Neutrophil (primary cell): ENCODE measurements at regions not wholly inside any gene's neighbourhood (a gene's known extent, or its start where the extent isn't known, plus 50 kb on each side); places are given as distances from the start of the nearest gene placed in this dataset.

Experiments used
- H3K27ac ChIP-seq: fragments of 200-600 bp; sonication (generic); 2 replicates; pipeline ENCODE4 v1.5.1; 2016; ENCODE audit warnings: mild to moderate bottlenecking, moderate library complexity
- H3K27me3 ChIP-seq: fragments of 200-600 bp; sonication (generic); 2 replicates; pipeline ENCODE4 v1.6.0; 2016; ENCODE audit warnings: mild to moderate bottlenecking
- H3K36me3 ChIP-seq: fragments of 200-600 bp; sonication (generic); 2 replicates; pipeline ENCODE4 v1.5.1; 2017
- H3K4me1 ChIP-seq, 2 experiments: fragments of 200-600 bp in 1 of 2; sonication (generic) in 1 of 2; 1 replicate in 1 of 2; 2 replicates in 1 of 2; pipeline versions ENCODE4 v1.5.1 to v1.6.1; 2013 to 2016; ENCODE audit warnings: low read depth in 1 of 2, low read length in 1 of 2, mild to moderate bottlenecking in 1 of 2, moderate library complexity in 1 of 2; ENCODE audit not compliant: control insufficient read depth in 1 of 2, insufficient read depth in 1 of 2
- H3K4me3 ChIP-seq, 2 experiments: fragments of 200-600 bp in 1 of 2; sonication (generic) in 1 of 2; 1 replicate in 1 of 2; 2 replicates in 1 of 2; pipeline ENCODE4 v1.5.1; 2013 to 2016; ENCODE audit warnings: low read depth in 1 of 2, low read length in 1 of 2, mild to moderate bottlenecking in 1 of 2, moderate library complexity in 1 of 2
- H3K9me3 ChIP-seq: fragments of 200-600 bp; sonication (generic); 2 replicates; pipeline ENCODE4 v1.5.1; 2016
- TF ChIP-seq, protein P1 (sequence below): fragments of 200-600 bp; sonication (generic); IDR thresholded peaks from 2 replicates; pipeline ENCODE4 v1.5.1; 2016; ENCODE audit warnings: antibody characterized with exemption

DNA sequence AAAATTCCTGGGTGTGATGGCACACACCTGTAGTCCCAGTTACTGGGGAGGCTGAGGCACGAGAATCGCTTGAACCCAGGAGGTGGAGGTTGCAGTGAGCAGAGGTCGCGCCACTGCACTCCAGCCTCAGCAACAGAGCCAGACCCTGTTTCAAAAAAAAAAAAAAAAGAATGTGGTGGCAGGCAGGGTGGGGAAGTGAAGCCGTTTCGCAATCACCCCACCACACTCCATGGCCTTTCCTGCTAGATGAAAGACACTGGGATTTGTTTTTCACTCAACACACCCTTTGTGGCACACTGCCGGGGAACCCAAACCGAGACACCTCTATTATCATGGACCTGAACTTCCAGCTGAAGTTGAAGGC, 172.4 kb upstream of the IQSEC1 start:
- Histone ChIP-seq H3K27me3 (peaks cover 20% of the 10 kb centered on the region), H3K4me1 (no peaks in the 10 kb centered on the region), H3K36me3 (no peaks in the 10 kb centered on the region), H3K27ac (no peak overlapping the region), H3K9me3 (no peaks in the 10 kb centered on the region), H3K4me3 (no peak overlapping the region)
- TF ChIP-seq, protein P1, sequence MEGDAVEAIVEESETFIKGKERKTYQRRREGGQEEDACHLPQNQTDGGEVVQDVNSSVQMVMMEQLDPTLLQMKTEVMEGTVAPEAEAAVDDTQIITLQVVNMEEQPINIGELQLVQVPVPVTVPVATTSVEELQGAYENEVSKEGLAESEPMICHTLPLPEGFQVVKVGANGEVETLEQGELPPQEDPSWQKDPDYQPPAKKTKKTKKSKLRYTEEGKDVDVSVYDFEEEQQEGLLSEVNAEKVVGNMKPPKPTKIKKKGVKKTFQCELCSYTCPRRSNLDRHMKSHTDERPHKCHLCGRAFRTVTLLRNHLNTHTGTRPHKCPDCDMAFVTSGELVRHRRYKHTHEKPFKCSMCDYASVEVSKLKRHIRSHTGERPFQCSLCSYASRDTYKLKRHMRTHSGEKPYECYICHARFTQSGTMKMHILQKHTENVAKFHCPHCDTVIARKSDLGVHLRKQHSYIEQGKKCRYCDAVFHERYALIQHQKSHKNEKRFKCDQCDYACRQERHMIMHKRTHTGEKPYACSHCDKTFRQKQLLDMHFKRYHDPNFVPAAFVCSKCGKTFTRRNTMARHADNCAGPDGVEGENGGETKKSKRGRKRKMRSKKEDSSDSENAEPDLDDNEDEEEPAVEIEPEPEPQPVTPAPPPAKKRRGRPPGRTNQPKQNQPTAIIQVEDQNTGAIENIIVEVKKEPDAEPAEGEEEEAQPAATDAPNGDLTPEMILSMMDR: no peak

DNA sequence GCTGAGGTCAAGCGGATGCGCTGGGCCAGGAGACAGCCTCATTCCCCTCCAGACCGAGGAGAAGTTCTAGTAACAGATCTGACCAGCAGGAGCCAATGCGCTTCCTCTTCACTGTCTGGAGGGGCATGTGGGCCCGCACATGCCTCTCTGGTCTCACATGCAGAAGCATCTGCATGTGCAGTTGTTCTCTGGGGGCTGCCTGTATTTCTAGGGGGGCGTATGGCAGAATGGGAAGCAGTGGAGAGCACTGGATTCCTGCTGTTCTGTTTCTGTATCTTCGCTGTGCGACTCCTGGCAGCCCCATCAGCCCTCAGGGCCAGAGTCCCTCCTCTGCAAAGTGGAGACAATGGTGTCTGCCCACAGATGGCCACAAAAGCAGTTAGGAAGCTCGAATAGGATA, 170.4 kb upstream of the IQSEC1 start:
- Histone ChIP-seq H3K27me3 (peaks cover 20% of the 10 kb centered on the region), H3K4me3 (no peak overlapping the region), H3K36me3 (no peaks in the 10 kb centered on the region), H3K27ac (no peak overlapping the region), H3K4me1 (no peaks in the 10 kb centered on the region), H3K9me3 (no peaks in the 10 kb centered on the region)
- TF ChIP-seq, protein P1: no peak

DNA sequence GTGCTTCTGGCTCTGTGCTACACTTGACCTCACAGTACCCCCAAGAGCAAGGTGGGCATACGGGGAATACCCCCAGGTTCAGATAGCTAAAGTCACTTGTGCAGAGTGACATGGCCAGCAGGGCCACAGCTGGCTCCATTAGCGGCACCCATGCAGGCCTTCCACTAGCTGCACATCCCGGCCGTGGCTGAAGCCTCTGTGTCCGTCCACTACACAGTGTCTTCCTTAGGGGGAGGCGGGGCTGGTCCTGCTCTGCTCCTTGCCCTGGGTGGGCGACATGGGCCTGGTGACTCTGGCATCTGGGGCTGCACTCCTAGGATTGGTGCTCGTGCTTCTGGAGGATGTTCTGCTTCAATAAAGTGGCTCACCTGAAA, 169.1 kb upstream of the IQSEC1 start:
- H3K9me3 ChIP-seq: no peaks in the 10 kb centered on the region
- H3K27ac ChIP-seq: no peak overlapping the region
- no peaks in the 10 kb centered on the region for H3K36me3 ChIP-seq
- TF ChIP-seq, protein P1: no peak
- H3K4me3 ChIP-seq: no peak overlapping the region
- peaks cover 20% of the 10 kb centered on the region for H3K27me3 ChIP-seq
- no peaks in the 10 kb centered on the region for H3K4me1 ChIP-seq

DNA sequence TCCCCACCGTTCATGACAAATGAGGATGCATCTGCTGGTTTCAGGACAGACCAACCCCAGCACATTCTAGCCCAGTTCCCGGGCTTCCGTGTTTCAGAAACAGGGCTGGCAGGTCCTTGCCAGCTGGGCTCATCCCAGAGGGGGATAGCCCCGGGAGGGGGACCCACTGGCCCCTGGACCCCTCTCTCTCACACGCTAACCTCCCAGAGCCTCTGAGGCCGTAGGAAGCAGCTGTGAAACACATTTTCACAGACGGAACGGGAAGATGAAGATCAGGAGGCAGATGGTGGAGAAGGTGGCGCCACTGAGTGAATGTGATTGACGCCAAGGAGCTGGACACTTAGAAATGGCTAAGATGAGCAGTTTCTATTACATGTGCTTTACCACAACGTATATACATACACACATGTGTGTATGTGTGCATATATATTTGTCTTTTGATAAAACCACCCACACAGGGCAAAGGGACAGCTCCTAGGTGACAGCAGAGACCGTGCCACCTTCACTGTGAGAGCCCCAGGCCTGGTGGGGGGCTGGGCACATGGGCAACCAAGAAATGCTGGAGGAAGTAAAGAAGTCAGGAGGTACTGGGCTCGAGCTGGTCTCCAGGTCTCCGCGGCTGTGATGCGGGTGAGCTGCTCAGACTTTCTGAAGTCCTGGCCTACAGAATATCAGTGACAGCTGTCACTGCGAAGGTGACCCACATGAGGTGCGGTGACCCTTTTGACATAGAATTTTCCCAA, 168.6 kb upstream of the IQSEC1 start:
- H3K9me3 ChIP-seq: no peaks in the 10 kb centered on the region
- no peaks in the 10 kb centered on the region for H3K4me1 ChIP-seq
- TF ChIP-seq, protein P1: no peak
- H3K27me3 ChIP-seq: peaks cover 20% of the 10 kb centered on the region
- H3K4me3 ChIP-seq: no peak overlapping the region
- H3K27ac ChIP-seq: no peak overlapping the region
- H3K36me3 ChIP-seq: no peaks in the 10 kb centered on the region

DNA sequence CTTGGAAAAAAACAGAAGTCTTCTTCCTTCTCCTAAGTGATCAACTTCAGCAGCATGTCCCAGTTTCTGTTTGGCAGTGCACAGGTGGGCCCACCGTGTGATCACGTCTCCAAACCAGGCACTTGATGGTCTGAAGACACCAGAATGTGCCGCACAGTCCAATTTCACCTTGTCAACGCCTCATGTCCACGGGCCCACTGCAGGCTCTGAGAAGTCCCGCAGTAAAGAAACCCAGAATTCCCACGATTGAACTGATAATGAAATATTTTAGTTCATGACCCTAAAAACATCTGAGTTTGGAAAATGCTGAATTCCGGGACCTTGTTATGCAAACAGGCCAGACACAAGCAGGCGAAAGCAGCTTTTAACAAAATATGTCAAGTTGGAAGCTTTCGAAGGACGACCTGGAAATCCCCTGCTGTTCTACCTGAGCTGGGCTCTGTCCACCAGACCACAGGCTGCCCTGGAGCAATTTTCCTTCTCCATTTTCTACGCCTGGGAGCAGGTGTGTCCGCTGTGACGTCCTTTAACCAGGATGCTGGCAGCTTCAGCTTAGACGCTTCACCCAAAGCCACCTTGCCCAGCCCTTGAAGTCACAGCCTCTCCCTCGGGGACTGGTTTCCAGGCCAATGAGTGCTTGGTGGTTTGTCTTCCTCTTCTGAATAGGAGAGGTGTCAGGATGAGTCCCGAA, 167.8 kb upstream of the IQSEC1 start:
- H3K4me1 ChIP-seq: no peaks in the 10 kb centered on the region
- no peak overlapping the region for H3K27ac ChIP-seq
- no peaks in the 10 kb centered on the region for H3K9me3 ChIP-seq
- TF ChIP-seq, protein P1: no peak
- peaks cover 17% of the 10 kb centered on the region for H3K27me3 ChIP-seq
- no peak overlapping the region for H3K4me3 ChIP-seq
- no peaks in the 10 kb centered on the region for H3K36me3 ChIP-seq
